SK-N-MC (cell line): ENCODE measurements at regions not wholly inside any gene's neighbourhood (a gene's known extent, or its start where the extent isn't known, plus 50 kb on each side); places are given as distances from the start of the nearest gene placed in this dataset.

Experiments used
- EZH2 ChIP-seq: fragments of 200-600 bp; sonication (generic); IDR thresholded peaks from one replicate; pipeline ENCODE4 v1.6.1; 2017; ENCODE audit warnings: antibody characterized with exemption
- FOXP2 ChIP-seq: optimal IDR thresholded peaks from 2 replicates; pipeline ENCODE3; 2011; ENCODE audit warnings: mild to moderate bottlenecking, moderate library complexity; ENCODE audit not compliant: insufficient read depth; ENCODE audit errors: extremely low read length, control extremely low read depth
- POLR2AphosphoS5 ChIP-seq: IDR thresholded peaks from 2 replicates; pipeline ENCODE4 v1.6.1; 2012; ENCODE audit warnings: mild to moderate bottlenecking, low read depth, low read length, borderline replicate concordance

GRCh38 chr3:5787861-5788488 lies 600.5 kb downstream of the EDEM1 start:
- TF ChIP-seq EZH2 (no peak), POLR2AphosphoS5 (no peak), FOXP2 (no peak)
